ENCODE measurements at regions not wholly inside any gene's neighbourhood (a gene's known extent, or its start where the extent isn't known, plus 50 kb on each side); places are given as distances from the start of the nearest gene placed in this dataset.

DNA sequence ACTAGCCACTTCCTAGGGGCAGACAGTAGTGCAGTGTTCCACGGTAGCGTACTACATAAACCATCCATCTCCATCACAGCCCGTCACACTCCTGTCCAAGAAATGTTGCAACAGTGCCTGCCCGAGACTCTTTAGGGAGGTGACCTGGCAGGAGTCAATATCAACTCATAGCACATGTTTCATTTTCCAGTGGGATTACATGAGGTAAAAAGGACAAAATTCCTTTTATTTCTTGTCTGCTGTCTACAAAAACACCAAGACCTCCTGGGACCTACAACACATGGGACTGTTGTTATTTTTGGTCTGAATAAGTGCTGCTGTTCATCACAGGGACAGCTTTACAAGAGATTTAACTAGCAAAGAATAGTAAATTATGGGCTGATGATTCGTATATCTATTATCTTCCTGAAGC, 99.9 kb downstream of the MPP7 start:
- no peak overlapping the region for H3K9ac ChIP-seq (ENCODE audit: low read length)
- no peak overlapping the region for H3K27ac ChIP-seq (ENCODE audit: low read depth, low read length)
- H3K9me2 ChIP-seq (replicated peaks; ENCODE audit: insufficient read depth, low read length): no peaks in the 10 kb centered on the region
- H2AFZ ChIP-seq (ENCODE audit: low read depth, low read length, severe bottlenecking): no peak overlapping the region
- H4K20me1 ChIP-seq (ENCODE audit: low read depth, low read length): no peaks in the 10 kb centered on the region
- H3K4me3 ChIP-seq (ENCODE audit: insufficient read depth, low read length, poor library complexity, severe bottlenecking): no peak overlapping the region
- H3K79me2 ChIP-seq (ENCODE audit: insufficient read depth, low read length): no peaks in the 10 kb centered on the region
- TF ChIP-seq, protein P1, sequence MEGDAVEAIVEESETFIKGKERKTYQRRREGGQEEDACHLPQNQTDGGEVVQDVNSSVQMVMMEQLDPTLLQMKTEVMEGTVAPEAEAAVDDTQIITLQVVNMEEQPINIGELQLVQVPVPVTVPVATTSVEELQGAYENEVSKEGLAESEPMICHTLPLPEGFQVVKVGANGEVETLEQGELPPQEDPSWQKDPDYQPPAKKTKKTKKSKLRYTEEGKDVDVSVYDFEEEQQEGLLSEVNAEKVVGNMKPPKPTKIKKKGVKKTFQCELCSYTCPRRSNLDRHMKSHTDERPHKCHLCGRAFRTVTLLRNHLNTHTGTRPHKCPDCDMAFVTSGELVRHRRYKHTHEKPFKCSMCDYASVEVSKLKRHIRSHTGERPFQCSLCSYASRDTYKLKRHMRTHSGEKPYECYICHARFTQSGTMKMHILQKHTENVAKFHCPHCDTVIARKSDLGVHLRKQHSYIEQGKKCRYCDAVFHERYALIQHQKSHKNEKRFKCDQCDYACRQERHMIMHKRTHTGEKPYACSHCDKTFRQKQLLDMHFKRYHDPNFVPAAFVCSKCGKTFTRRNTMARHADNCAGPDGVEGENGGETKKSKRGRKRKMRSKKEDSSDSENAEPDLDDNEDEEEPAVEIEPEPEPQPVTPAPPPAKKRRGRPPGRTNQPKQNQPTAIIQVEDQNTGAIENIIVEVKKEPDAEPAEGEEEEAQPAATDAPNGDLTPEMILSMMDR (IDR thresholded peaks at IDR 0.05; ENCODE audit: insufficient read depth, low read length, poor library complexity, severe bottlenecking): no peak
- no peak for TF ChIP-seq EZH2phosphoT487 (conservative IDR thresholded peaks at IDR 0.05; ENCODE audit: low read length)
- no peaks in the 10 kb centered on the region for H3F3A ChIP-seq (ENCODE audit: insufficient read depth)
- H3K4me2 ChIP-seq (ENCODE audit: low read depth, low read length, poor library complexity, severe bottlenecking): no peak overlapping the region
- H3K36me3 ChIP-seq (ENCODE audit: low read length): no peaks in the 10 kb centered on the region
- no peaks in the 10 kb centered on the region for H3K9me3 ChIP-seq (ENCODE audit: insufficient read depth, low read length)
- H3K27me3 ChIP-seq (ENCODE audit: low read length): no peaks in the 10 kb centered on the region

DNA sequence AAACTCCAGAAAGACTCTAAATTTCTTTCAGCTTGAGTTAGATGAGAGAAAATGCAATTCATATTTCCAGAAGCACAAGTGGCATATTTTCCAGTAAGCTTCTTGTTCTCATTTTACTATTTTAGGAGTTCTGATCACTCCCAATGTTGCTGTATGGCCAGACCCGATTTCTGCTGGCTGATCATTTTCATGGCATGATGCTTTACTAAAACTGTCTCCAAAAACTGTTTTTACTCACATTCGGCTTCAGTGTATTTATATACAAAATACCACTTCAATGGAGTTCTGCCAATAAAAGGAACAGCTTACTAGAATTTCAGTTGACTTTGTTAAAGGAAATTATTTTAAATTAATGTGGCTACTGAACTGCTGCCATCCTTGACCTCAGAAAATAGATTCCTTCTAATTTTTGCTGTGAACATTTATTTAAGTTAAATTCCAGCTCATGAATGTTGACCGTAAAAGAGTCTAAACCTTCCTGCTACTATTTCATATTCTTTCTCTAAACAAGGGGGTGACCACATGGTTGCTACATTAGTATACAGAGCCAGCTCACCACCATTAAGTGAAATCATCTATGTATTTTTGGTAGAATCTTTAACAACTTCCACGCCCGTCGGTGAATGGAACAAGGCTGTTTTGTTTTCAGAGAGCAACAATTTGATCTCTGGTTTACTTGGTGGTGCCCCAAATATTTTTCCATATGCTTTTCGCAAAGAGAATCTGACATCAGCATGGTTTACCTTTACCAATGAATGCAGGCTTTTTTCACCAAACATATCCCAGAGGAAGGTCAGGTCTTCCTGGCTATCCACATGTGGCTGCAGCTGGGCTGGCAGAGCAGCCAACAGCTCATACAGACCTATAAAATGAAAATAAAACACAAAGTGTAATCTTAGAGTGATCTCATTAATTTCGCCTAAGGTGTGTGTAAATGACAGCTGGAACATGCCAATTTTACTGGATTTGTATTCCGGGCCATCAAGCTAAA, 101.2 kb downstream of the MPP7 start:
- Histone ChIP-seq H3K9ac (ENCODE audit: low read length) (no peak overlapping the region), H3K9me2 (replicated peaks; ENCODE audit: insufficient read depth, low read length) (no peaks in the 10 kb centered on the region), H3K4me2 (ENCODE audit: low read depth, low read length, poor library complexity, severe bottlenecking) (no peak overlapping the region), H3K36me3 (ENCODE audit: low read length) (no peaks in the 10 kb centered on the region), H2AFZ (ENCODE audit: low read depth, low read length, severe bottlenecking) (no peak overlapping the region), H3K27ac (ENCODE audit: low read depth, low read length) (no peak overlapping the region), H4K20me1 (ENCODE audit: low read depth, low read length) (no peaks in the 10 kb centered on the region), H3K9me3 (ENCODE audit: insufficient read depth, low read length) (no peaks in the 10 kb centered on the region), H3K79me2 (ENCODE audit: insufficient read depth, low read length) (no peaks in the 10 kb centered on the region), H3K4me3 (ENCODE audit: insufficient read depth, low read length, poor library complexity, severe bottlenecking) (no peak overlapping the region), H3K27me3 (ENCODE audit: low read length) (no peaks in the 10 kb centered on the region), H3F3A (ENCODE audit: insufficient read depth) (no peaks in the 10 kb centered on the region)
- TF ChIP-seq, protein P1 (IDR thresholded peaks at IDR 0.05; ENCODE audit: insufficient read depth, low read length, poor library complexity, severe bottlenecking): no peak
- TF ChIP-seq EZH2phosphoT487 (conservative IDR thresholded peaks at IDR 0.05; ENCODE audit: low read length): no peak

DNA sequence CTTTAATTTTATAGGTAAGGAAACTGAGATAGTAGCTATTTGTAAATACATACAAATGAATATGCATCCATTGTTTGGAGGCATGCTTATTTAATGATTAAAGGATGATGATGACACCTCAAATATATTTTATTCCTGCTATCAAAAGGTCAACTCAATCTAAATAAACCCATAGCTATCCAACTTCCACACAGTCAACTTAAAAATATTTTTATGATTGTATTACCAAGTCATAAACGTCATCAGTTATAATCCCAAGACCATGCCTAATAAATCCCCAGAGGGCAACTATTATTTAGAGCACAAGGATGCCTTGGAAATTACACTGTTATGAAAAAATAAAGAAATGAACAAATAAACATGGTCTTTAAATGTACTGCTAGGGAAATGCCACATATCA, 102.1 kb downstream of the MPP7 start:
- Histone ChIP-seq H3K9ac (ENCODE audit: low read length) (no peak overlapping the region), H3K27ac (ENCODE audit: low read depth, low read length) (no peak overlapping the region), H3K36me3 (ENCODE audit: low read length) (no peaks in the 10 kb centered on the region), H2AFZ (ENCODE audit: low read depth, low read length, severe bottlenecking) (no peak overlapping the region), H3K4me2 (ENCODE audit: low read depth, low read length, poor library complexity, severe bottlenecking) (no peak overlapping the region), H3K79me2 (ENCODE audit: insufficient read depth, low read length) (no peaks in the 10 kb centered on the region), H4K20me1 (ENCODE audit: low read depth, low read length) (no peaks in the 10 kb centered on the region), H3F3A (ENCODE audit: insufficient read depth) (no peaks in the 10 kb centered on the region), H3K27me3 (ENCODE audit: low read length) (no peaks in the 10 kb centered on the region), H3K9me3 (ENCODE audit: insufficient read depth, low read length) (no peaks in the 10 kb centered on the region), H3K4me3 (ENCODE audit: insufficient read depth, low read length, poor library complexity, severe bottlenecking) (no peak overlapping the region), H3K9me2 (replicated peaks; ENCODE audit: insufficient read depth, low read length) (no peaks in the 10 kb centered on the region)
- TF ChIP-seq, protein P1 (IDR thresholded peaks at IDR 0.05; ENCODE audit: insufficient read depth, low read length, poor library complexity, severe bottlenecking): no peak
- no peak for TF ChIP-seq EZH2phosphoT487 (conservative IDR thresholded peaks at IDR 0.05; ENCODE audit: low read length)
